GM19035 (cell line): ENCODE measurements at regions not wholly inside any gene's neighbourhood (a gene's known extent, or its start where the extent isn't known, plus 50 kb on each side); places are given as distances from the start of the nearest gene placed in this dataset.
"Not testable (repeated sequence)": the region's sequence is repeated elsewhere in the genome, so short reads cannot be mapped to it uniquely, and the experiment has no call there.

Experiments used
- ATAC-seq: cut with Tn5 transposase; IDR thresholded peaks from one replicate; pipeline ENCODE4 v1.9.1; 2021; ENCODE audit not compliant: unreplicated experiment

DNA sequence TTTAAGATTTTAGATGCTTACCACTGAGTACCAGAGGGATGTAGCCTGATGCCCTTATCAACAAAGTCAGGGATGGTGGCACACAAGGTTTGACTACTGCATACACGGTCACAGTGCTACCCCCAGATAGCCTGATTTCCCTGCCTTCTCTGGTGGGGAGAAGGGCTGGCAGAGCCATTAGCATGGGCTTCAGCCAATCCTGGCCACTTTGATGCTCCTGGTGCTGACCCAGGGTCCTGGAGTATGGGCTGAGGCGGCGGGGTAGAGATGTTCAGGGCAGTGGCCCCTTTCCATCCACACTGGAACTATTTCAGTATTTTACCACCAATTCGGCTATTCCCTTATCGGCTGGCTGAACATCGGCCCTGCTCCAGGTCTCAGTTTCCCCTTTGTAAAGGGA is 83.2 kb downstream of the POTEB3 start:
- ATAC-seq: not testable (repeated sequence)

DNA sequence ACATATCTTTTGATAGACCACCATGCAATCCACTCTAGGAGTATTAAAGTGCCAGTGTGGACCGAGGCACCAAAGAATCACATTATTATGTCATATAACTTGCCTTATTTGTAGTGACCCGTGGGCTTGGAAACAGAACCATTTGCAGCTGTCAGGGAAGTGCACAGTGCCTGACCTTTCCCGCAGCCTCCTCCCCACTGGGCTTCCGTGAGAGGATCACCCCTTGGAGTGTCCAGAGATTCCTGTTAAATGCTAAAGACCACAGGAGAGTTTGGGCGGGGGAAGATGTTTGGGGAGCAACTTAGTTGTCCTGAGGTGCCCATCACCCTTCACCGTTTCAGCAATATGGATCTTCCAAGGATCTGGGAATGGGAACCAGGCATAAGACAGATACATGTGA is 84.4 kb downstream of the POTEB3 start:
- not testable (repeated sequence) for ATAC-seq

DNA sequence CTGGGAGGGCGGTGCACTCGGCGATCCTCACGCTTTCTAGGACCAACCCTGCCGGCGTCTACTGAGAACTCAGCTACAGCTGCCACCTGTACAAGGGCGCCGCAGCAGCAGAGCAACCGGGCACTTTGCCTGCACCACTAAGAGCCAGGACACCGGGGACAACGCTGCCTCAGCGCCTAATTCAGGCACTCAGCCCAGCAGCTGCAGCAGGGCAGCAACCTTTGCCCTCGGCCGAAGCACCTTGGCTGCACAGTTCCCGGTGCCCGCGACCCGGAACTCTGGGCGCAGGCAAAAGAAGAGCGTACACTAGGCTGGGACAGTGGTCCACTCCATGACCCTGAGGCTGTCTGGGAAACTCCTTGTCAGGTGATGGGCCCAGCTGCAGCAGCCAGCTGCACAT is 85.7 kb downstream of the POTEB3 start:
- ATAC-seq: not testable (repeated sequence)

DNA sequence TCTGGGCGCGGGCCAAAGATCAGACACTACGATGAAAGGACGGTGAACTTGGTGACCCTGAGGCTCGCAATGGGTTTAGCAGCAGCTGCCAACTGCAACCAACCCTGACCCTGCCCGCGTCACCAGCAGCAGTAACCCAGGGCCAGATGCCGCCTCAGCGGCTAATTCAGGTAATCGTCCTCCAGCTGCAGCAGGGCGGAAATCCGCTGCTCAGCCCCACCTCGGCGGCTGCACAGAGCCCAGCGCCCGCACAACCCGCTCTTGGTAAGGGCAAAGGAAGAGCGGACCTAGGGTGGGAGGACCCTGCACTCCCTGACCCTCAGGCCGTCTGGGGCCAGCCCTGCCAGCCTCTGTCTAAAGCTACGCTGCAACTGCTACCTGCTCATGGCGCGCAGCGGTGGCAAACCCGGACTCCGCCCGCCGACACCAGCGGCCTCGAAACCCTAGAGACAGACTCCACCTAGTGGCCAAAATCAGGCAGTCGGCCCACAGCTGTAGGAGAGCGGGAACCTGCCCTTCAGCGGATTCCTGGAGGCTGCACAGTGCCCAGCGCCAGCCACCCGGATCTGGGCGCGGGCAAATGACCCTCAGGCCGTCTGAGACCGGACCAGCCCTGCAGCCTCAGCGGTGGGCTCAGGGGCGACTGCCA is 87.5 kb downstream of the POTEB3 start:
- not testable (repeated sequence) for ATAC-seq

DNA sequence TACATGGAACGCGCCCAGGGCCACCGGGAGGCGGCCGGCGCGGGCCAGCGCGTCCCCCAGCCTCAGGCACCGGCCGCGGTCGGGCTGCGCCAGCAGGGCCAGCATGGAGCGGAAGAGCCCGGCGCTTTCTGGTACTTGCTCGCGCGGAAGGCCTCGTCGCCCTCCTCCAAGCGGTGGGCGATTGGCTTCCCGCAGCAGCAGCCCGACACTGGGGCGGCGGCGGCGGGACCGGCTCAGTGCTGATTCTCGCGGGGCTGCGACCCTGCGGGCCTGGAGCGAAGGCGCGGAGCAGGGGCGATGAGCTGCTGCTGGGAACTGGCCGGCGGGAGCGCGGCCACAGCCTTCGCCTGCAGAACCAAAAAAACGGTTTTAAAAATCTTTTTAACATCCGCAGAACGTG is 95.3 kb downstream of the POTEB3 start:
- not testable (repeated sequence) for ATAC-seq

DNA sequence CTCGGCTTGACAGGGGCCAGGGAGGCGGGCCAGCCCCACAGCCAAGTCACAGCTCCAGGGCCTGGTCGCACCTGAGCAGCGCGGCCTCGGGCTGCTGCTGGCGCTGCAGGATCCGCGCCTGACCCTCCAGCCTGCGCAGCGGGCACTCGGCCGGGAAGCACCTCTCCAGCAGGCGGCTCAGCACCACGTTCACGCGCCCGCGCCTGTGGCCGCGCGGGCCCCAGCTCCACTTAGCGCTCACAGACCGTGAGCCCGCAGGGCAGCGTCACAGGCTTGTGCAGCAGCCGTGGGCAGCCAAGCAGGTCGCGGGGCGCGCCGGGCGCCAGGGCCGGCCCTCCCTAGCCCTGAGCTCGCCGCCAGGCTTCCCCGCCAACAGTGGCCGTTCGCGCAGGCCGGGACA is 95.8 kb downstream of the POTEB3 start:
- not testable (repeated sequence) for ATAC-seq

DNA sequence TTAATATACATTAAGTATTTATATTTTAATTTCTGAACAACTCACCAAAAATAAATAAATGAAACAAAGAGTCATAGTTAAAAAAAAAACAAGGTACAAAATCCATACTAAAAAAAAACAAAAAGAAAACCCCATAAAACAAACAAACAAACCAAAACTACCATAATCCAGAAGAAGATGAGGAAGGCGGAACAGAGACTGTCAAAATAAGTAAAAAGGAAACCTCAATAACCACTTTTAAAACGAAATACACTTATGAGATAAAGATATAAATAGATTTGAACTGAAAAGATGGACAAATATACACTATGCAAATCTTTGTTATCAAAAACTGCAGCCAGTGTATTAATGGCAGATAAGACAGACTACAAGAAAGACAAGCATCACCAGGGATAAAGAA is 103.3 kb downstream of the POTEB3 start:
- not testable (repeated sequence) for ATAC-seq

DNA sequence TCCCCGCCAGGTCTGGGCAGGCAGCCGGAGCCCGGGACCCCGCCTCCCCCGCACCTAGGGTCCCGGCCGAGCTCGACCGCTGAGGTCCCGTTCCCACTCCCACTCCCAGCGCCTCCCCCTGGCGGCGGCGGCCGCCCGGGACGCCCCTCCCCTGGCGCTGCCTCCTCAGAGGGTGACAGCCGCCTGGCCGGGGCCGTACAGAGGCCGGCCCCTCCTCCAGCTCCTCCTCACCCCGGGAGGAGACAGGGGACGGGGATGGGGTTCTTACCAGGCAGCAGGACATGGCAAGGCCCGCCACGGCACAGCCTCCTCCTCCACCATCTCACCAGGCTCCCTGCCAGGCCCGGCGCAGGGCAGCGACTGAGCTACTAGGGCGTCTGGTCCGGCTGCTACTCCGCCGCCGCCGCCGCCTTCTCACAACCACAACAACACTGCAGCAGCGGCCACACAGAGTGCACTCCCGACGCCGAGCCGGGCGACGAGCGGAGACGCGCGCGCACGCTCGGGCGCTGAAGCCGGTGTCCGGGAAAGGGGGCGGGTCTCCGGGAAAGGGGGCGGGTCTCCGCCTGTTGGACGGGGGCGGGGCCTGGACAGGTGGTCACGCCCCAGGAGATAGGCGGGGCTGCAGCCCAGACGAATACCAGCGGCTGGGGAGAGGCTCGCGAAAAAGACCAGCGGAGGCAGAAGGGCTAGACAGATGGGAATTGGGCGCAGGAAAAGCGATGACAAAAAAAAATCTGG is 115.4 kb downstream of the POTEB3 start:
- ATAC-seq: not testable (repeated sequence)

DNA sequence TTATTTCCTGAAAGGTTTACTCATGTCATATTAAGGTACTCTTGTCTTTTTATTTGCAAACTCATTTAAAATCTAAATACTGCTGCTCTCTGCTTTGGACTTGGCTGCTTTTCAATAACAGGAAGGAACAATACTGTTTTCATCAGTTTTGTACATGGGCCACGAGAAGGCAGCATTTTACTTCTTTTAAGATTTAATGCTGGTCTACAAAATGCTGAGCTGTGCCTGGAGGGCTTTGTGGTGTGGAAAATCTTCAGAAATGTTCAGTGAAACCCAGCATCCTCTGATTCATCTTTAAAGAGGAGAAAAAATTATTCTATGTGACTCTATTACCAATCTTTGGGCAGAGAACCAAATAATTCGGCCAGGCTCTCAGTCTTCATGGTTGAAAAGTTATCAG is 155.9 kb downstream of the POTEB3 start:
- peak; percentile 62 for ATAC-seq

DNA sequence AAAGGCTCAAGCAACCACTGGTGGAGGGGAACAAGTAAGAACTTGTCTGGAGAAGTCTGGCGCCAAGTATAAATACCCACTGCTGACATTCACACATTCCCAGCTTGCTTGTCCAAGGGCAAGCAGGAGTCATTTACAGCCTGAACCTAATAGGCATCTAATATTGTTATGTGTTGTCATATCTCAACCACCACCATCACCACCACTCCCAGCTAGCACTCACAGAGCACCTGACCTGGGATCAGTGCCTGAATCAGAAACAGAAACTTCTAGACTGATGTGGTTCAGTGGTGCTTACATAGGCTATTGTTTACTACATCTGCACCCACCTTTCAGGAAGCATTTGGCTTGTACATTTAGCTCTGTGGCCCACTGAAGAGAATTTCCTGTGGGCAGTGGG is 157.1 kb downstream of the POTEB3 start:
- peak; percentile 95 for ATAC-seq

DNA sequence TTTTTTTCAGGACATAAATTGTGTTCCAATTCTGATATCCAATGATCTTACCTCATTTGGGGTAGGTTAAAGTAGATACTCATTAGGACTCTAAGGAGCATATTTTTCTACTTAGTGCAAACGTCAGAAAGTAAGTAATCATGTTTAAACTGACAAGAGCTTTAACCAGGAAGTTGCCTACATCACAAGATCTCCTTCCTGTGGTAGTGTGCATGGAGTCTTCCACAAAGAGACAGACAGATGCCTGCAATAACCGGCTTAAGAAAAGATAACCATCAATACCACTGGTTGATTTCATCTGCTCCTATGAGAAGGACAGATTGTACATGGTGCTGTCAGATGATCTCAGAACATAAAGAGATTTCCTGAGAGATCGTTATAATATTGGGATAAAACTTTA is 160.0 kb downstream of the POTEB3 start:
- not testable (repeated sequence) for ATAC-seq

DNA sequence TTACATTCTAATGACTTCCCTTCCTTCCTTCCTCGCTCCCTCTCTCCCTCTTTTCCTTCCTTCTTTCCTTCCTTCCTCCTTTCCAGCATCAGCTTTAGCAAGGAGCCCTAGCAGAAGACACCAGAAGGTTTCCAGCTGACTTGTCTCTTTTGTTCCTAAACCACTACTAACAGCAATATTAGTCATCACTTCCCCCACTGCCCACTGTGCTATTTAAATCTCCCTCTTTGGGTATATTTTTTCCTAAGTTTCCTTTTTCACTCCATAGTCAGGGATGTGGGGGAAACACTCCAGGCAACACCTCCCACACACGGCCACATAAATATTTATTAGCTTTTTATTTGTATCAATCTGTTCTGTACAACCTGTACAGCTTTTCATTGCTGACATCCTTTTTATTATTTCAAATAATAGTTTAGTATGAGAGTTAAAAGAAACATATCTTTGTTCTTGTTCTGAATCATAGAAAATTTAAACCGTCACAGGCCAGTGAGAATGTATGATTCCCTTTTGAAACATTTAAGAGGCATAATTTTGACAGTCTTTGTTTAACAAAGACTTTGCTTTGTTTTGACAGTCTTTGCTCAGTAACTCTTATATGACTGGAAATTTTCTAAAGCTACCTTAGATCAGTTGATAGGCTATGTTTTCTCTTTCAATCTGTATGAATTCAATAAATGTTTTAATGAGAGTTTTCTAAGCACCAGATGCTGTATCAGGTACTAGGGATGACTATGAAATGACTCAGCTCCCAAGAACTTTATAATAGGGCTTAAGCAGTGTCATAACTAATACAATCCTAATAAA is 167.9 kb downstream of the POTEB3 start:
- ATAC-seq: peak; percentile 49

DNA sequence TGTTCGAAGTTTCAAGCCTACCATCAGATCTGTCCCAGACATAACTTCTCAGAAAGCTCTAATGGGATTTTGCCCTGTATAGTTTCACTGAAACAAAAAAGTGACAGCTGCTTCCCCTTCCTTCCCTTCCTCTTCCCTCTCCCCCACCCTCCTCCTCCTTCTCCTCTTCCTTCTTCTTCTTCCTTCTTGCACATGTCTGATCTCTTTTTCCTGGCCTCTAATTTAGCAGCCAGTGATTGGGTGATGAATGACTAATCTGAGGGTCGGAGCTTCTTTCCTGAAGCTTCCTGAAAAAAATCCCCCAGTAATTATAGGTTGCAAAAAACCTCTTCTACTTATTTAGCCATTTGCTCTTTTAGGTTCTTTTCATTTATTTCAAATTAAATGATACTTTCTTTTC is 168.7 kb downstream of the POTEB3 start:
- no peak for ATAC-seq

DNA sequence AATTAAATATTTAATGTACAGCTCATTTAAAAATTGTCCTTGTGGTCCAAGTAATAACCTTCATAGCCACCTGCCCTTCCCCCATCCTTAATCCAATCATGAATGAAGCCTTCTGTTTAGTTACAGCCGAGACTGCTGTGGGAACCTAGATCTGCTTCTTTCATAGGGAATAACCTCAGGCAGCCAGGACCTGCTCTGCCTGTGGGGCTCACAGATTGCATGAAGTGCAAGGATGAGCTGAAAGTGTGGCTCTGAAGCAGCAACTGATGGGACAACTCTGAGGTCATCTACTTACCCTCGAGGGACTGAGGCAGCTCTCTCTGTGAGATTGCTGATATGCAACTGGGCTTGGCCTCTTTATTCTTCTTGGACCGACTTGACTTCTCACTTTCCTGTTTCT is 169.8 kb downstream of the POTEB3 start:
- no peak for ATAC-seq

DNA sequence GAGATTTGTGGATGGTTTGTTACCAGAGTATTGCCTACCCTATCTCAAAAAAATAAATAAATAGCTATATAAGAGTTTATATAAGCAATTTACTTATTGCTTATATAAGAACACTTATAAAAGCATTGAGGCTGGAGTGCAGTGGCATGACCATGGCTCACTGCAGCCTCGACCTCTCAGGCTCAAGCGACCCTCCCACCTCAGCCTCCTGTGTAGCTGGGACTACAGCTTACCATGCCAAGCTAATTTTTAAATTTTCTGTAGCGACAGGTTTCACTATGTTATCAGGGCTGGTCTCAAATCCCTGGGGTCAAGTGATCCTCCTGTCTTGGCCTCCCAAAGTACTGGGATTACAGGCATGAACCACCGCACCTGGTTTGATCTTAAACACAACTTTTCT is 170.6 kb downstream of the POTEB3 start:
- not testable (repeated sequence) for ATAC-seq

DNA sequence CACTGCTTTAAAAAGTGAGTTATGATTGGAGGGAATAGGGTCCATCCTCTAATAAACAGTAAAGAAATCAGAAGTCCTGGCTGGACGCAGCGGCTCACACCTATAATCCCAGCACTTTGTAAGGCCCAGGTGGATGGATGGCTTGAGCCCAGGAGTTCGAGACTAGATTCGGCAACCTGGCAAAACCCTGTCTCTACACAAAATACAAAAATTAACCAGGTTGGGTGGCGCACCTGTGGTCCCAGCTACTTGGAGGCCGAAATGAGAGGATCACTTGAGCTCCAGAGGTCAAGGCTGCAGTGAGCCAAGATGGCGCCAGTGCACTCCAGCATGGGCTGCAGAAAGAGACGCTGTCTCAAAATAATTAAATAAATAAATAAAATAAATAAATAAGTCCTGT is 171.2 kb downstream of the POTEB3 start:
- ATAC-seq: no peak

DNA sequence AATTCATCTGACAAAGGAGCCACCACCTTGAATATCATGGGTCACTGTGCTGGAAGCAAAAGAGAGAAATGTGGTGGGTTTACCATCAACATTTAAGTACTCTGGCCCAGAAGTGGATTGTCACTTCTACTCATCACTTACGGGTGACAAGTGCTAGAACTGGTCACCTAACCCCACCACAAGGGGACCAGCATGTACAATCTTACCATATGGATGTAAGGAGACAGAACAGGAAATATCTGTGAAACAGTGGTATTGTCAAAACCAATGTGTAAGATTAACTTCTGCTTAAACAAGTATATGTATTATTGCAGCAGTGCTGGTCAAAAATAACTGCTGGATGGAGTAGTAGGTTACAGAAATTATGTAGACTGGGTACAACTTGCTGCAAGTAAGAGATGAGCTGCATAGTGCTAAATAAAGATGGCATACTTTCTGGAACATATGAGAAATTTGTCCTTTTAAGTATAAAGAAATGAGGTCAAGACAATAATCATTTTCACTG is 171.8 kb downstream of the POTEB3 start:
- ATAC-seq: no peak

DNA sequence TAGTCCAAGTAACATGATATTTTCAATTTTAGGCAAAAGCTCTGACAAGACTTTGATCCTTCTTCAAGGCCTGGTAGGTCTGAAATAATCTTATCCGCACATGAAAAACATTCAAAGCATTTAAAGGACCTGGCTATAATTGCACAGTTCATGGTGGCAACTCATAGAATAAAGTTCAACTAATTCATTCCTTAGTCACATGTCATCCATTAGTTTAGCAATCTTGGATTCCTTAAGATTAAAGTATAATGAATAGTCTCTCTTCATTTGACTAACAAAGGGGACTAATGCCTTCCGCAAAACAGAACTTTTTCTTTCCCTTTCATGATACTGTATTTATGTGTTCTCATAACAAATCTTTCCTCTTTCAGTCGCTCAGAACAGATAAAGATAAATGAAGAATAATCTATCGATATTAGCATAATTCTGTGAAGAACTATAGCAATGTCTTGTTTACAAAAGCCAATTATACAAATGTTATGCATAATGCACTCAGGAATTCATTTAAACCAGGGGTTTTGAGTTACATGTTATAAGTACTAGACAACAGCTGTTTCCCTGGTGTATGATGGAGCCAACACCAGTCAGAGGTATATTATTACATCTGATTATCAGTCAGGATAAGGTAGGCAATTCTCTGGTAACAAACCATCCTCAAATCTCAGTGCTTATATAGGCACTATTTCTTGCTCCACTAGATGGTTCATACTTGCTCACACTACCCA is 172.5 kb downstream of the POTEB3 start:
- no peak for ATAC-seq

DNA sequence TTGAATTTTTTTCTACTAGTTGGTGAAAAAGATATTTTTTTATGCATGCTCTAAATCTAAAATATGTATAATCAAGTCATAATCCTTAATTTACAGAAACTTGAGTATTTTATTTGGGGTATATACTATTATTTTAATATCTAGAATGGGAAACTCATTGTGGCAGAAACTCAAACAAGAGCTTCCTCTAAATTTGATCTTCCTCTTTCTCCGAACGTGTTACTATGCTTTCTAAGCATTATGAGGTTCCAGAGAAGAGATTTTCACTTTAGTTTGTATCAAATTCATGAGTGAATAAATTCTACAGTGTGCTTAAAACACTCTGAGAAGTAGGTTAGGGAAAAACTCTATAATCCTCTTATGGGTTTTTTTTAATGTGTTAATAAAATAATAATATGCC is 173.1 kb downstream of the POTEB3 start:
- ATAC-seq: no peak

DNA sequence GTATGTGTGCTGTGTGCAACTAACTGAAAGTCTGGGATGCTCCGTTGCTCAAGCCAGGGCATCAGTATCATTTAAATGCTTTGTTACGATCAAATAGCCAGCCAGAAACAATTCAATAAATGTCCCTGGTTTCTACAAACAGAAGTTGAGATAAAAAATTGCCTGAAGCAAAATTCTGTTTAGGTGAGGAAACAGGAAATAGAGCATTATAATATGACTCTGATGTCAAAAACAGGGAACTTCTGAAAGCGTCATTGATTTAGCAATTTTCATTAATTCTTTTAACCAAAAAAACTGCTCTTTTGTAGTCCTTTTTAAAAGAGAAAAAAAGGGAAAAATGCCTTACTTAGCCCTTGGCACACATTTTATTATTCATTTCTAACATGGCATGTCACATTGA is 174.7 kb downstream of the POTEB3 start:
- ATAC-seq: not testable (repeated sequence)

DNA sequence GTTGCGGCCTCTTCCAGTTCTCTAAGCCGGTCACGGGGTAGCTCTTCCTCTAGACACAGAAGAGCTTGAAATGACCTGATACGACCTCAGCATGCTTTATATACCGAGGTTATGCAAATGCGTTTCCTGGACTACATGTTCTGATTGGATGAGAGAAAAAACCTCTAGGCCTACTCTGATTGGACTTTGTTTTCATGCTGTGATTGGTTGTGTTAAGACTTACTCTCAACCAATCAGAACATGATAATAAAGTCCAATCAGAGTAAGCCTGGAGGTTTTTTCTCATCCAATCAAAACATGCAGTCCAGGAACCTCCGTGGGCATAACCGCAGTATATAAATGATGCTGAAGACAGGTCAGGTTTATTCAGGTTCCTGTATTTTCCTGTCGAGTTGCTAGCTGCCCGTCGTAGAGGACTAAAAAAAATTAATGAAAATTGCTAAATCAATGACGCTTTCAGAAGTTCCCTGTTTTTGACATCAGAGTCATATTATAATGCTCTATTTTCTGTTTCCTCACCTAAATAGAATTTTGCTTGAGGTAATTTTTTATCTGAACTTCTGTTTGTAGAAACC is 177.4 kb downstream of the POTEB3 start:
- no peak for ATAC-seq
